ENCODE measurements at regions not wholly inside any gene's neighbourhood (a gene's known extent, or its start where the extent isn't known, plus 50 kb on each side); places are given as distances from the start of the nearest gene placed in this dataset.

- TF ChIP-seq CTCF (IDR thresholded peaks at IDR 0.05) (no peak), POLR2A (IDR thresholded peaks at IDR 0.05) (no peak), POLR2AphosphoS5 (IDR thresholded peaks at IDR 0.05) (no peak)
Measured at GRCh38 chr7:19561121-19561805, 147.6 kb downstream of the POLR1F start.

Data from breast epithelium (tissue), 3 donors.